GM23248 (cell line): ENCODE measurements at regions not wholly inside any gene's neighbourhood (a gene's known extent, or its start where the extent isn't known, plus 50 kb on each side); places are given as distances from the start of the nearest gene placed in this dataset.

Source experiments
- EZH2 ChIP-seq: fragments of 200-600 bp; sonication (generic); IDR thresholded peaks from 2 replicates; pipeline ENCODE4 v1.6.1; 2018; ENCODE audit warnings: antibody characterized with exemption, mild to moderate bottlenecking; ENCODE audit not compliant: insufficient read depth, poor library complexity, severe bottlenecking
- EZH2phosphoT487 ChIP-seq: fragments of 200-600 bp; sonication (generic); IDR thresholded peaks from 2 replicates; pipeline ENCODE4 v1.6.1; 2018; ENCODE audit warnings: antibody characterized with exemption, moderate library complexity, mild to moderate bottlenecking, low read depth; ENCODE audit not compliant: insufficient read depth

GRCh38 chr9:28820741-28821140, 1247.5 kb upstream of the C9orf72 start:
- no peak for TF ChIP-seq EZH2
- no peak for TF ChIP-seq EZH2phosphoT487
